Activated naive CD8-positive, alpha-beta T cell treated with anti-CD3 and anti-CD28 coated beads, Interleukin-2, amount 10 ng/mL, durations not matched to agents 7 days and 5 days (primary cell): ENCODE measurements at regions not wholly inside any gene's neighbourhood (a gene's known extent, or its start where the extent isn't known, plus 50 kb on each side); places are given as distances from the start of the nearest gene placed in this dataset.
"Not testable (repeated sequence)": the region's sequence is repeated elsewhere in the genome, so short reads cannot be mapped to it uniquely, and the experiment has no call there.

ENCODE experiments used
- ATAC-seq: fragments of 150-1000 bp; cut with Tn5 transposase; one replicate; pipeline ENCODE4 v1.10.0; 2021; ENCODE audit warnings: low read depth, moderate library complexity
- POLR2A ChIA-PET: fragments of 350-600 bp; sonication (Branson Sonifier 250); formaldehyde crosslinking; loops from one replicate; lab custom pipeline; 2021; ENCODE audit warnings: antibody characterized with exemption; lab: Charles Lee
- DNase-seq: peaks from one replicate; pipeline ENCODE4 v3.0.0; 2021
- H3K27ac Mint-ChIP-seq: one replicate; pipeline ENCODE4 v1.8.0; 2022; ENCODE audit warnings: mild to moderate bottlenecking, mixed read lengths
- H3K27me3 Mint-ChIP-seq: one replicate; pipeline ENCODE4 v1.8.0; 2022; ENCODE audit warnings: mild to moderate bottlenecking, moderate library complexity, mixed read lengths
- H3K36me3 Mint-ChIP-seq: one replicate; pipeline ENCODE4 v1.8.0; 2021; ENCODE audit warnings: mild to moderate bottlenecking, mixed read lengths
- H3K4me1 Mint-ChIP-seq: one replicate; pipeline ENCODE4 v1.8.0; 2021; ENCODE audit warnings: mixed read lengths
- H3K4me3 Mint-ChIP-seq: one replicate; pipeline ENCODE4 v1.8.0; 2022; ENCODE audit warnings: mild to moderate bottlenecking, moderate library complexity, mixed read lengths
- H3K9me3 Mint-ChIP-seq: one replicate; pipeline ENCODE4 v1.8.0; 2021; ENCODE audit warnings: mixed read lengths

GRCh38 chr18:47720741-47721140 is 209.7 kb downstream of the SMAD2 start:
- Mint-ChIP-seq H3K4me1 (no peaks in the 10 kb centered on the region), H3K4me3 (no peak overlapping the region), H3K9me3 (no peaks in the 10 kb centered on the region), H3K36me3 (no peaks in the 10 kb centered on the region), H3K27me3 (no peaks in the 10 kb centered on the region), H3K27ac (no peak overlapping the region)
- POLR2A ChIA-PET, result no interaction called here
- DNase-seq (no peak), ATAC-seq (no peak)

DNA sequence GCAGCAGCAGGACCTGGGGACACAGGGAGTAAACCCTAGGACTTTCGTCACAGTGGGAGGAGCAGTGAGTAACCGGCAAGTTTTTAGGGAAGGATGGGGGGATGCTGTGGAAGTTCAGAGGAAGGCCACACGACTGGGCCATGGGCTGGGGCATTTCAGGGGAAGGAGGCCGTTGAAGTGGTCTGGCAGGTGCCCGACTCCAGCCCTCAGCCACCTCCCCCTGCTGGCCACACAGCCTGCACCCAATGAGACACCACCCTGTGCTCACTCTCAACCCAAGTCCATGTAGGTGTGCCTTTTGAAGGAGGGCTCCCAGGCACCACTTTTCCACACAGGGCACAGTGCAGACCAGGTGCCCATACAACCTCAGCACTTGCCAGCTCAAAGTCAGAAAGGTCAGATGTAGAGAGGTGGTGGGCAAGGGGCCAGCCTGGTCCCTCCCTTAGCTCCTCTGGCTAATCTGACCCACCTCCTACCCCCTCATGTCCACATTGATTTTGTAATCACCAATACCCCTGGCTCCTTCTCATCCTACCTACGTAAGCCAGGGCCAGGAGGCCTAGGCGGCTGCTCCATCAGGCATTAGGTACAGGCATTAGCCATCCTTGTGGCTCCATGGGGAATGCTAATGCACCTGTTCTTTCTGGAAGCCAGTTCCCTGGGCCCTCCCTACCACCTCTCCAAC is 211.2 kb downstream of the SMAD2 start:
- no peak overlapping the region for H3K27ac Mint-ChIP-seq
- POLR2A ChIA-PET, result no interaction called here
- no peaks in the 10 kb centered on the region for H3K36me3 Mint-ChIP-seq
- no peak overlapping the region for H3K4me3 Mint-ChIP-seq
- no peaks in the 10 kb centered on the region for H3K4me1 Mint-ChIP-seq
- no peak for DNase-seq
- ATAC-seq, result no peak
- H3K27me3 Mint-ChIP-seq, result no peaks in the 10 kb centered on the region
- no peaks in the 10 kb centered on the region for H3K9me3 Mint-ChIP-seq

DNA sequence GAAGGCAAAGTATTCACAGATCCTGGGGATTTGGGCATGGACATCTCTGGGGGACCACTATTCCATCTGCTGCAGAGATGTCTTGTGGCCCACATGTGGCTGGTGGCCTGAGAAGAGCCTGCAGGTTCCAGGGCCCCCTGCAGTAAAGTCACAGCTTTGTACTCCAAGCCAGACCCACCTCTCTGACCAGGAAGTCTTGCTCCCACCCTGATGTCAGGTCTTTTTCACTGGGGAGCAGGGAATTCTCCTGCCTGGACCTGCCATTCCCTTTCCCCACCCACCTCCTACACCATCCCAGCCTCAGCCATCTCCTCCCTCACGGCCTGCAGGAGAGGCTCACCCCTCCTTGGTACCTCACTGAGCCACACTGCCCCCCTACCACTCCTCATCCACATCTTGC is 211.8 kb downstream of the SMAD2 start:
- POLR2A ChIA-PET, result no interaction called here

GRCh38 chr18:47717257-47717656 is 213.2 kb downstream of the SMAD2 start:
- H3K4me1 Mint-ChIP-seq, result no peaks in the 10 kb centered on the region
- DNase-seq, result no peak
- no peaks in the 10 kb centered on the region for H3K36me3 Mint-ChIP-seq
- no peaks in the 10 kb centered on the region for H3K27me3 Mint-ChIP-seq
- H3K9me3 Mint-ChIP-seq, result no peaks in the 10 kb centered on the region
- no peak overlapping the region for H3K27ac Mint-ChIP-seq
- no peak for ATAC-seq
- H3K4me3 Mint-ChIP-seq, result no peak overlapping the region
- POLR2A ChIA-PET, result no interaction called here

More for the DNA sequence above, 211.8 kb downstream of the SMAD2 start:
- Mint-ChIP-seq H3K4me3 (no peak overlapping the region), H3K9me3 (no peaks in the 10 kb centered on the region), H3K36me3 (no peaks in the 10 kb centered on the region), H3K4me1 (no peaks in the 10 kb centered on the region), H3K27me3 (no peaks in the 10 kb centered on the region), H3K27ac (no peak overlapping the region)
- no peak for DNase-seq
- no peak for ATAC-seq

GRCh38 chr18:47716632-47717185 is 213.8 kb downstream of the SMAD2 start:
- Mint-ChIP-seq H3K36me3 (no peaks in the 10 kb centered on the region), H3K9me3 (no peaks in the 10 kb centered on the region), H3K4me3 (no peak overlapping the region), H3K27me3 (no peaks in the 10 kb centered on the region), H3K27ac (no peak overlapping the region), H3K4me1 (no peaks in the 10 kb centered on the region)
- POLR2A ChIA-PET, result no interaction called here
- no peak for ATAC-seq
- DNase-seq, result no peak

GRCh38 chr18:47710451-47710850 is 220.0 kb downstream of the SMAD2 start:
- Mint-ChIP-seq H3K36me3 (peaks cover 1% of the 10 kb centered on the region), H3K27me3 (no peaks in the 10 kb centered on the region), H3K9me3 (peaks cover 1% of the 10 kb centered on the region), H3K4me1 (no peaks in the 10 kb centered on the region), H3K4me3 (no peak overlapping the region), H3K27ac (no peak overlapping the region)
- POLR2A ChIA-PET, result no interaction called here
- DNase-seq, result no peak
- ATAC-seq, result no peak

DNA sequence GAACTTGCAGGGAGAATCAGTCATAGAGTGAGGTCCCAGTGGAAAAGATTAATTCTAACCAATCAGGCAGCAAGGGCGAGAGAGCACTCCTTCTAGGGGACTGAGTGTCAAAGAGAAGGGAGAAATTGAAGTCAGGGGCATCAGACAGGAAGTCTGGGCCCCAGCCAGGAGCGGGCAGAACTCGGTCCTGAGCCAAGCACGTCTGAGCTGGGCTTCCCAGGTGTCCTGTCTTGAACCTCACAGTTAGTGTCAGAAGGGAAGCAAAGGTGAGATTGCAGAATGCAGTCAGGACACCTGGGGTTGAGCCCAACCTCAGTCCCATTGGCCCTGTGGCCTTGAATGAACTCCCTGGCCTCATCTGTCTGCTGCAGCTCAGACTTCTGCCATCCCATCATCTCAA is 220.9 kb downstream of the SMAD2 start:
- POLR2A ChIA-PET, result no interaction called here
- ATAC-seq (no peak), DNase-seq (no peak)
- H3K4me1 Mint-ChIP-seq, result no peaks in the 10 kb centered on the region
- peaks cover 1% of the 10 kb centered on the region for H3K36me3 Mint-ChIP-seq
- H3K9me3 Mint-ChIP-seq, result peaks cover 1% of the 10 kb centered on the region
- H3K4me3 Mint-ChIP-seq, result no peak overlapping the region
- peaks cover under 1% of the 10 kb centered on the region for H3K27me3 Mint-ChIP-seq
- no peak overlapping the region for H3K27ac Mint-ChIP-seq

DNA sequence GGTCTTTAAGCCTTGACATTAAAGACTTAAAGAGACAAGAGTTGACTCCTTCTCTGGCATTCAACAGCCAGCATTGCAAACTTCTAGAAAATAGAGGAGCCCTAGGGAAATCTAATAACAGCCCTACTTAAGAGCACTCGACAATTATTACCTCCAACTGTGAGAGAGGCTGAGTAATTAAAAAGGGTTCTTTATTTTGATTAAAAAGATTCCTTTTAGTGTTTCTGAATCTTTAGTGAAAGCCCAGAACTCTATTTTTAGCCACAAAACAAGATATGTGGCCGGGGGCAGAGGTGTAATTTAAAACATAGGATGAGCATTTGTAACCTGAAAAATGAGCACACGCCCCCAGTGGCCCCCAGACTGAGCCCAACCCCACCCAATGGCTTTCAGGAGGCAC is 222.3 kb downstream of the SMAD2 start:
- Mint-ChIP-seq H3K4me3 (no peak overlapping the region), H3K9me3 (peaks cover 1% of the 10 kb centered on the region), H3K4me1 (no peaks in the 10 kb centered on the region), H3K27ac (no peak overlapping the region), H3K27me3 (peaks cover 5% of the 10 kb centered on the region), H3K36me3 (peaks cover 1% of the 10 kb centered on the region)
- ATAC-seq (no peak), DNase-seq (no peak)
- POLR2A ChIA-PET, result no interaction called here

DNA sequence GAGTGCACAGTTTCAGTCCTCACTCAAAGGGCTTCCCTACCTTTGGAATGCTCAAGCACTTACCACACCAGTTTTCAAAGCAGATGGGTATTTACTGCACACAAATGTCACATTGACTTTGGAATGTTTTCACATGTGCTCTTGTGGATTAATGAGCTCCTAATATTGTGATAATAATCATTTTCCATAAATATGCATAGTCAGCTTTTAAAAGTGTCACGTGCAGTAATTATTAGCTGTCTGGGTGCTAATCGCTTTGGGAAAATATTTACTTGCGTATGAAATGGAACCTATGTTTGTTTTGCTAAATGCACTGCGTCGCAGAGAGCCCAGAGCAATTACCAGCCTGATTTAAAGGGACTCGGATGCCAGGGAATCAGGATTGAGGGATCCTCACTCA is 229.3 kb downstream of the SMAD2 start:
- Mint-ChIP-seq H3K27me3 (peaks cover 11% of the 10 kb centered on the region), H3K4me3 (no peak overlapping the region), H3K9me3 (peaks cover 1% of the 10 kb centered on the region), H3K4me1 (no peaks in the 10 kb centered on the region), H3K27ac (no peak overlapping the region), H3K36me3 (peaks cover 1% of the 10 kb centered on the region)
- no peak for DNase-seq
- ATAC-seq, result no peak
- POLR2A ChIA-PET, result no interaction called here

DNA sequence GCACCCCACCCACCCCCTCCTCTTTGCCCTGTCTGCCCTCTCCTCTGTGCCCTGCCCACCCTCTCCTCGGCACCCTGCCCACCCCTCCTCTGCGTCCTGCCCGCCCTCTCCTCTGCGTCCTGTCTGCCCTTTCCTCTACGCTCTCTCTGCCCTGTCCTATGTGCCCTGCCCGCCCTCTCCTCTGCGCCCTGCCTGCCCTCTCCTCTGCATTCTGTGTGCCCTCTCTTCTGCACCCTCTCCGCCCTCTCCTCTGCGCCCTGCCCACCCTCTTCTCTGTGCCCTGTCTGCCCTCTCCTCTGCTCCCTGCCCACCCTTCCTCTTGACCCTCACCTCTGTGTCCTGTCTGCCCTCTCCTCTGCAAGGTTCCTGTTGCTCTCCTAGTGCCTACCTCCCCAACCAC is 233.6 kb downstream of the SMAD2 start:
- no peaks in the 10 kb centered on the region for H3K36me3 Mint-ChIP-seq
- ATAC-seq (no peak), DNase-seq (no peak)
- no peak overlapping the region for H3K27ac Mint-ChIP-seq
- no peak overlapping the region for H3K4me3 Mint-ChIP-seq
- no peaks in the 10 kb centered on the region for H3K4me1 Mint-ChIP-seq
- POLR2A ChIA-PET, result no interaction called here
- H3K9me3 Mint-ChIP-seq, result no peaks in the 10 kb centered on the region
- H3K27me3 Mint-ChIP-seq, result peaks cover 10% of the 10 kb centered on the region

GRCh38 chr18:47691611-47692010 is 238.8 kb downstream of the SMAD2 start:
- no peak overlapping the region for H3K4me3 Mint-ChIP-seq
- DNase-seq (no peak), ATAC-seq (no peak)
- no peaks in the 10 kb centered on the region for H3K4me1 Mint-ChIP-seq
- no peak overlapping the region for H3K27ac Mint-ChIP-seq
- H3K27me3 Mint-ChIP-seq, result peaks cover 14% of the 10 kb centered on the region
- POLR2A ChIA-PET, result no interaction called here
- H3K9me3 Mint-ChIP-seq, result no peaks in the 10 kb centered on the region
- H3K36me3 Mint-ChIP-seq, result no peaks in the 10 kb centered on the region

GRCh38 chr18:47690778-47691177 is 239.7 kb downstream of the SMAD2 start:
- DNase-seq, H3K36me3 Mint-ChIP-seq, ATAC-seq, POLR2A ChIA-PET, H3K4me3 Mint-ChIP-seq, H3K4me1 Mint-ChIP-seq, H3K27ac Mint-ChIP-seq, H3K9me3 Mint-ChIP-seq: not testable (repeated sequence)
- H3K27me3 Mint-ChIP-seq, result peaks cover 11% of the 10 kb centered on the region

DNA sequence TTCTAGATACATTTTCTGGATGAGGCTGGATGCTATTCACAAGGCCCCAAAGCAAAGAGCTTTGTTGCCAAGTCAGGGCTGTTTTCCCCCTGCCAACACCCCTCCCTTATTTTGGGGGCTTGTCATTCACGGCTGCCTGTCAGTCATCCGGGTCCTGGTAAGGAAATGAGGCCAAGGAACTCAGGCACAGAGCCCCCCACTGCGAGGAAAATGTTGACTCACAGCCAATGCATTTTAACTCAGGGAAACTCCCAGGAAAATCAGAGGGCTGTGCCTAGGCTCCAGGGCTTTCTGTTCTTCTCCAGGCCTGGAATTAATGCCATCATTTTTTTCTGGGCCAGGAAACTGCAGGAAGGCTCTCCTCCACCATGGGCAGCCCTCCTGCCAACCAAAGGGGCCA is 241.1 kb downstream of the SMAD2 start:
- H3K4me1 Mint-ChIP-seq, result no peaks in the 10 kb centered on the region
- DNase-seq (no peak), ATAC-seq (no peak)
- peaks cover 13% of the 10 kb centered on the region for H3K27me3 Mint-ChIP-seq
- no peaks in the 10 kb centered on the region for H3K9me3 Mint-ChIP-seq
- H3K27ac Mint-ChIP-seq, result no peak overlapping the region
- H3K4me3 Mint-ChIP-seq, result no peak overlapping the region
- POLR2A ChIA-PET, result no interaction called here
- H3K36me3 Mint-ChIP-seq, result no peaks in the 10 kb centered on the region

- no peaks in the 10 kb centered on the region for H3K9me3 Mint-ChIP-seq
- no peaks in the 10 kb centered on the region for H3K36me3 Mint-ChIP-seq
- H3K4me1 Mint-ChIP-seq, result no peaks in the 10 kb centered on the region
- no peak overlapping the region for H3K4me3 Mint-ChIP-seq
- H3K27ac Mint-ChIP-seq, result no peak overlapping the region
- POLR2A ChIA-PET, result no interaction called here
- no peak for ATAC-seq
- H3K27me3 Mint-ChIP-seq, result peaks cover 8% of the 10 kb centered on the region
- DNase-seq, result no peak
Measured at GRCh38 chr18:47686806-47687205, 243.7 kb downstream of the SMAD2 start.
